GM19372 (cell line): ENCODE measurements at regions not wholly inside any gene's neighbourhood (a gene's known extent, or its start where the extent isn't known, plus 50 kb on each side); places are given as distances from the start of the nearest gene placed in this dataset.
"Not testable (repeated sequence)": the region's sequence is repeated elsewhere in the genome, so short reads cannot be mapped to it uniquely, and the experiment has no call there.

Experiments
- ATAC-seq: cut with Tn5 transposase; IDR thresholded peaks from one replicate; pipeline ENCODE4 v1.9.1; 2021; ENCODE audit warnings: mild to moderate bottlenecking, low read depth, moderate library complexity; ENCODE audit not compliant: unreplicated experiment

DNA sequence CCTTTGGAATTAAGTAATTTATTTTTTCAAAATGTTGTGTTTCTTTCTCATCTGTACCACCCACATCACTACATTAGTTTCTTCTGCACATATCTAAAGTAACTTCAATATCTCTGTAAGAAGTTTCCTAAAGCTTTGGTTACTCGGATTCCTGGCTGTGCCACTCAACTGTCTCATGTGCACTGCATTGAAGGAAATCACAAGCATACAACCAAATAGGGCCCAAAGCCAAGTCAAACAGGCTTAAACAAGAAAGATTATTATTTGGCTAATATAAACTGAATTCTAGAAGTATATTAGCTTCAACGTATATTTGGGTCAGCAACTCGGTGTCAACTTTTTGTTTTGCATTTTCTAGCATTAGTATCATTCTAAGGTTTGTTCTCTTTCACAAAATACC is 1647.6 kb upstream of the SPRY2 start:
- ATAC-seq, result no peak

DNA sequence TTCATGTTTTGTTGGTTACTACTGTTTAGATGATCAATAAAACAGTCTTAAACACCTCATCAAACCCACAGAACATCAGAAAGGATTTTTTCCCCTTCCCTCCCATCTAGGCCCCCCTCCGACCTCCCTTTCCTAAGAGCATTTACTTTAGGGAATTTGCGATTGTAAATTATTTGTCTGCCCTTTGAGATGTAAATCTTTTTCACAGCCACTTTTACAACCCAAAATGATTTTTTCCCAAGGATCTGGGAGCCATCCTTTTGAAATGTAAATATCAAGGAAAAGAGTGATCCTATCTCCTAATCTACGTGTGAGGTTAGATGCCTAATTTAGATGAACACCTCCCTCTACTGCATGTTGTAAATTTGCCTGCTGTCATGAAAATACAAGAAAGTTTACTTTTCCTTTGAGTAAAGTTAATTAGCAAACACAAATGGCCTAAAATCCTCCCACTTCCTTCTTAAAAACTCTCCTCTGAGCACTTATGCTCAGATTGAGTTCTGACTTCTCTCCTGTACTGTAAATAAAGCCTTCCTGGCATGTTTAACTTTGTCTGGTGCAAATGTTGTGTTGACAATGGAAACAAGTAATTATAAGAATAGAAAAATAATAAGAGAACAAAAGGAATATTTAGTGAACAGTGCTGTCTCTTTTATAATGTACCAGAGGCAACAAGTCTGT is 1646.9 kb upstream of the SPRY2 start:
- ATAC-seq, result no peak

DNA sequence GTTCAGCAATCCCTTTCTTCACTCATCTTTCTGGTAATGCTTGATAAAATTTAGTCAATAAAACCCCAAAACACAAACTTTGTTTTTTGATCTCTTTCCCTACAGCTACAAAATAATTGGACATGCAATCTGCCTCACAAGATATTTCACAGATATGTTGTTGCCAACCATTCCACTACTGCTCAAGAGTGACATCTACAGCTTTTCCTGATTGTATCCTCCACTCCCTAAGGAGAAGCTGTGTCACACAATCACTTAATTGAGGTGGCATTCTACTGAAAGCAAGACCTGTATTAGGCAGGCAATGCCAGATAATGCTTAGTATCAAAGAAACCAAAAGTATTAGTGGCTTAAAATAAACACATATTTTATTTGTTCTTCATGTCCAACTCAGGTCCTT is 1646.2 kb upstream of the SPRY2 start:
- ATAC-seq, result no peak

DNA sequence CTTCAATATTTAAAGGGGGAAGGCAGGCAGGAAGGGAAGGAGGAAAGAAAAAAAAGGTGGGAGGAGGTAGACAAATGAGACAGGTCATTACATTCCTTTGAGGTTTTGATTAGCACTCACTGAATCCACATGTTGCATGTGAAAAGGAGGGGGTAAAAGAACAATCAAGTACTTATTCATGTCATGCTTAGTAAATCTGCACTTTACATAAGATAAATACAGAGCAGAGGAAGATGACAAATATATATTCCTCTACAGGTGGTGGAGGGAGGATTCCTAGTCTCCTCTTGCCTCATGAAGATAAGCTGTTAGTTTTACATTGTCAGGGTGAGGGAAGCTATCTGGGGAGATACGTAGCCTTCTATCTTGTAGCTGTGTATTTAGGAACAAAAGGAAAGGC is 1645.4 kb upstream of the SPRY2 start:
- no peak for ATAC-seq

DNA sequence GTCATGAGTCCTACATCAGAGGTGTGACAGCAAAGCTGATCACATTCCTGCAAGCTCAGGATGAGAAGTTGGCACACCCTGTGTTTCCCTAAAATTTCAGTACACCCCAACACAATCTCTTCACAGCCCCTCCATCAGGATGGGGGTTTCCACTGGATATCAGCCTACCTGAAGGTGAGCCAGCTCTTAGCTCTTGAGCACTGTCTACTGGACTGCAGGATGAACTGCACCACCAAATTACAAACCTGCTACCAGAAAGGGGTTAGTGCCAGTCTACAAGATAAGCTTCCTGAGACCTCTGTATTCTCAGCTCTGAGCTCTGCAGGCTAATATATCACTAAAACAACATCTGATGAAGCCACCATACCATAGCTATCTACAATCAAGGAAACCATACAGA is 1616.2 kb upstream of the SPRY2 start:
- no peak for ATAC-seq

DNA sequence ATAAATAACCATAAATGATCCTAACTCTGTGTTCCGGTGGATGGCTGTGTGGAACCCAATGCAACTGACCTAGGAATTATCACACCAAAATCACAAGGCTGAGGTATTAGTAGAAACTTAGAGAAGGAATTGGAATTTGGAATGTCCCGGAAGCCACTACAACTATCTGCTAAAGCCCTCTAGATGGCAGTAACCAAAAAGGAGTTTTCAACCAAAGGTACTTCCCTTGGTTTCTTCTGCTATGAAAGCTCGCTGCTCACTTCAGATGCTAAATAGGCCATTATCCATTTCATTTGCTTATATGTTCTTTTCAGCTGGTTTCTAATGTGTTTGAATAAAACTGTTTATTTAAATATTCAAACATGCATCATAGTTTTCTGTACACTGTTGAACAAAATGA is 1589.1 kb upstream of the SPRY2 start:
- ATAC-seq, result no peak

DNA sequence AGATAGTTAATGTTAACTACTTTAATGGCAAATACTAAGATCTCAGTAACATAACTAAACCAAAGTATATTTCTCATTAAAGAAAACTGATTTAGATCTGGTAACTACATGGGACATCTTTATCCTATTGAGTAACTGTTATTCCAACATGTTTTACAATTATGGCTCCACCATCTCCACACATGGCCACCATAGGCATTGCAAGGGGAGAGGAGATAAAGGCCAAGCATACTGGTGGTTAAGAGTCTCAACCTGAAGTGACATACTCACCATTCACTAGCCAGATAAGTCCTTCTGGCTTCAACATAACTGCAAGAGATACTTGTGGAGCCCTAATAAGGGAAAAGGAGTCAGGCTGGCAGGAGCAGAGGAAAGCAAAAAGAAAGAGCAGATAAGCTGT is 1586.4 kb upstream of the SPRY2 start:
- ATAC-seq, result no peak

DNA sequence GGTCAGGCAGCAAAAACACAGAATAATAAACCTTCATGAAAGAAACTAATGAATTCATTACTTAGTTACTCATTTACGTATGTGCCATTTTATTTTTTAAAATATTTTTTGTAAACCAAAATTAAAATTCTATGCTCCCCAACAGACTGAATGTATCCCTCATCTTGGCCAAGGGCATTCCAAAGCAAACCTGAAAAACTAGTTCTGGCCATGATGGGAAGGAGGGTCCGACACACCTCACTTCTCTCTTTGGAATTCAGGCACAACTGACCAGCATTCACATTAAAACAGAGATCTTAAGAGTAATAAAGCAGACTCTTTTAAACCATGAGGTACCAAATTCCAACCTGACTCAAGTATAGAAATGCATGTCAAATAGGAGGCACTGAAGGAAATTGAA is 1576.9 kb upstream of the SPRY2 start:
- ATAC-seq, result no peak

DNA sequence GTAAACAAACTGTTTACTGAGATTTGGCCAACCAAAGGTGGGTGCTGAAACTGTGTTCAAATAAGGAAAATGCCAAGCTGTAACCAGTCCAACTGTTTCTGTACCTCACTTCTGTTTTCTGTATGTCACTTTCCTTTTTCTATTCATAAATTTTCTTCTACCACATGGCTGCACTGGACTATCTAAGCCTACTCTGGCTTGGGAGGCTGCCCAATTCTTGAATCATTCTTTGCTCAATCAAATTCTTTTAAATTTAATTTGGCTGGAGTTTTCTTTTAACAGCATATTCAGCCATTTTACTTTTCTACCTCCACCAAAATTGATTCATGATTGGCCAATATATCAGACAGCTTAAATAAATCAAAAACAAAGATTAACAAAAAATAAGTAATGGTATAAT is 1575.5 kb upstream of the SPRY2 start:
- ATAC-seq, result no peak

DNA sequence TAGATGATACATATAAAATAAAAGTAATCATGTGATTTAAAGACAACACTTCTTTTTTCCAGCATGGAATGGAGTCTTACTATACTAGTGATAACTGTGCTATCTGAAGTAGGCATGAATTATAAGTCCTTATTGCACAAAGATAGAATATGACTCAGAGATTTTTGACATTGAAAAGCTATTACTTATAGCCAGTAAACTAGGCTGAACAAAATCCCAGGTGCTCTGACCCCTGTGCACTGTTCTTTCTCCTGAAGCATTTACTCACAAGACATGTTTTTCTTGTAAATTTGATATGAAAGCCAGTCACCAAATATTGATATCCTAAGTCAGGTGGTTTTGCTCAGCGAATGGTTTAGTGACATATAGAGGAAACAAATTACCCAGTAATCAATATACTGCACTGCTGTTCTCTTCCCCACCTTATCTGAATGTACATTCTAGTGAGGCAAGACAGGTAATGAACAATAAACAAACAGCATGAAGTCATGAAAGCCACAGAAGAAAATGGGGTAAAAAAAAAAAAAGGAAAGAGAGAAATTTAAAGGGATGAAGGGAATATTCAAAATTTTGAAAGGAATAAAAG is 1567.0 kb upstream of the SPRY2 start:
- no peak for ATAC-seq

DNA sequence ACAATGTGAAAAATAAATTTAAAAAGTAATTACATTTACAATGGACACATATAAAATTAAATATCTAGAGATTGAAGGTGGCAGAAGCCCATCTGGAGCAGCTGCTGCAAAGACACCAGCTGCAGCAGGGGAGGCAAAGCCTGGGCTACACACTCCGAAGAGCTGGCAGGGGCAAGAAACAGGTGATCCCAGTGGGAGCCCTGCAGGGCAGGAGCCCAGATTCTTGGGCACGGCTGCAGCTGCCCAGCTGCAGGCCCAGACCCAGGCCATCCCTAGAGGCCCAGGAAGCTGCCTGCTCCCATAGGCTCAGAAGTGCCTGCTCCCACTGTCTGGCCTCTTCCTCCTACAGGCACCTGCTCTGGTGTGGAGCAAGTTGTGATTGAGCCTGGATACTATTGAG is 1547.9 kb upstream of the SPRY2 start:
- no peak for ATAC-seq

DNA sequence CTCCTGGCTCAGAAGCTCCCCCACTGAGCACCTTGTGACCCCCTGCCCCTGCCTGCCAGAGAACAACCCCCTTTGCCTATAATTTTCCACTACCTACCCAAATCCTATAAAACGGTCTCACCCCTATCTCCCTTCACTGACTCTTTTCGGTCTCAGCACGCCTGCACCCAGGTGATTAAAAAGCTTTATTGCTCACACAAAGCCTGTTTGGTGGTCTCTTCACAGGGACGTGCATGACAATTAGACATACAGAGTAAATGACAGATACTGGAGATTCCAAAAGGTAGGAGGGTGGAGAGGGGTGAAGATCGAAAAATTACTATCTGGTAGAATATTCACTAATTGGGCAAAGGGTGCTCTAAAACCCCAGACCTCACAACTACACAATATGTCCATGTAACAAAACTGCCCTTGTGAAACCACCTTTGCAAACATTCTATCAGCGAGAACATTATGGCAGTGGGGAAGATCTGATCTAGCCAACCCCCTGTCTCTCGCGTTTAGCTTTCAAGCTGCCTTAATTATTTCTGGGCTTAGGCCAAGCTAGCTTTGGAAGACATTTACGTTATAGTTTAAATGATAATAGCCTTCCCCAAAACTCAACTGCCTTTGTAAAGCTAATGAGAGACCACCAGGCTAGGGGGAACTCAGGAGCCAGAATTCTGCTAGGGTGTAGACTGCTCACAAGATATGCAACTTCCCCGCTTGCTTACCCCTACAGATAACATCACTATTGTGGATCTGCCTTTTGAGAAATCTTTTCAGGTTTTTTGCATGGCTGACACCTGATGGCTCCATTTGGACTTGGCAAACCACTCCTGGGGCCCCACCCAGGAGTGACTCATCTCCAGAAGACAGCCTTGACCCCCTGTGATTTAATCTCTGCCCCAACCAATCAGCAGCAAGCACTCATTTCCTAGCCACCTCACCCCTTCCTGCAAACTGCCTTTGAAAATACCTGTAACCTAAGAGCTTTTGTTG is 1534.0 kb upstream of the SPRY2 start:
- ATAC-seq, result no peak

DNA sequence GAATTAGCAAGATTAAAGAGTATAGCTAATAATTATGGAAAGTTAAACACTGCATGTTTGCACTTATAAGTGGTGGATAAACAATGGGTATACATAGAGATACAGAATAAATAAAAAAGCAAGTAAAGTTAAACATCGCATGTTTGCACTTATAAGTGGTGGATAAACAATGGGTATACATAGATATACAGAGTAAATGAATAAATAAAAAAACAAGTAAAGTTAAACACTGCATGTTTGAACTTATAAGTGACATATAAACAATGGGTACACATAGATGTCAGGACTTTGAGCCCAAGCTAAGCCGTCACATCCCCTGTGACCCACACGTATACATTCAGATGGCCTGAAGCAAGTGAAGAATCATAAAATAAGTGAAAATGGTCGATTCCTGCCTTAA is 1533.3 kb upstream of the SPRY2 start:
- ATAC-seq, result no peak

DNA sequence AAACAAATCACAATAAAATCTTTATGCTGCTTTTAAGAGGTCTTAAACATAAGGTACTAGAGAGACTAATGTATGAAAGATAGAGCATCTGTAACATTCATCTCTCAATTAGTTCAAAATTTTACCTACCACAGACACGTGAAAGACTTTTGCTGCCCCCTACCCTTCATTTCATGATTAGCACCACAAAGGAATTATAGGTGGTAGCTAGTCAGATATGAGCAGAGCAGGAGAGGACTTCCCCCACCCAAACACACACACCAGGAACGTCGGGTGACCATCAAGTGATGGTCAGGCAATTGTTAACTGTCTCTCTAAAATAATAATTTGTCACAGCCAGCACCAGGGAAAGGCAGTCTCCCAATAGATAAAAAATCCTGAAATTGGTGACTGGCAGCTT is 1531.7 kb upstream of the SPRY2 start:
- no peak for ATAC-seq

DNA sequence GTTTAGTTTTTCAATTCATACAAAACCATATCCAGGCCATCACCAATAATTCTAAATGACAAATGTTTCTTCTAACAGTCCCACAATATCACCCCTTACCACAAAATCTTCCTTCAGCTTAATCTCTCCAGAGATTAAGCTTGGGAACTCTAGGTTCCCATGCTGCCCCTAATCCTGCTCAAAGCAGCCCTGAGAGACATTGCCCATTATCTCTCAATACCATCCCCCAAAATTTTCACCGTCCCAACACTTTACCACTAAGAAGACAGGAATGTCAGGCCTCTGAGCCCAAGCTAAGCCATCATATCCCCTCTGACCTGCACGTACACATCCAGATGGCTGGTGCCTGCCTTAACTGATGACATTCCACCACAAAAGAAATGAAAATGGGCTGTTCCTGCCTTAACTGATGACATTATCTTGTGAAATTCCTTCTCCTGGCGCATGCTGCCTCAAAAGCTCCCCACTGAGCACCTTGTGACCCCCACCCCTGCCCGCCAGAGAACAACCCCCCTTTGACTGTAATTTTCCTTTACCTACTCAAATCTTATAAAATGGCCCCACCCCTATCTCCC is 1530.9 kb upstream of the SPRY2 start:
- not testable (repeated sequence) for ATAC-seq

DNA sequence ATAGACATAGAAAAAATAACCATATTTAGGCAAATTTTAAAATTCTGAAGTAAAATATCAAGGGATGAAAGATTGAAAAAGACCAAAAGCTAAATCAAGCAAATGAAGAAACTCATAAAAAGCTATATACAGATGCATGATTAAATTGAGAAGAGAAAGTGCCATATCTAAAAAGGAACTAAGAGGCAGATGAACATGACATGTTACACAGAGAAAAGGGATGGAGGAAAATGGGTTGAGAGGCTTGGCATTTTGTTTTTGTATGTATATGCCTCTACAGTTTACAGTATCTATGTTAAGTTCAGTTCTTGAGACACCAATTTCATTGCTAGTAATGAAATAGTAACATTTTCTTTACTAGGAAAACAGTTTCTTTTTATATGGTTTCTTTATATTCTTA is 1507.4 kb upstream of the SPRY2 start:
- no peak for ATAC-seq

DNA sequence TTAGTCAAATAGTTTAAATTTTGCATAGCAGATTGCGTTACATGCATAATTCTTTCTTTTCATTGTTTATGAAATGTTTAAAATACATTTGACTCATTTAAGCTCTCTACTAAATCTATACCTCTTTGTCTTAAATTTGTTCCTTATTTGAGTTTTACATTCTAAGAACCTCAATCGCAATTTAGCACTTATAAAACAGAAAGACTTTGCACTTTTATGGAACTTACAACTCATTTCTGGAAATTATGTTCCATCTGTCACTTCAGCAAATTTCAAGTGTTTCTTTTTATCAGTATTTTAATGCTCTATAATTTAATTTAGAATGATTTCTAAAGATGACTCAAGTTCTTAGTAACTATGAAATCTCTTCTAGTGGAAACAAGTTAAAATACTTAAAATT is 1505.8 kb upstream of the SPRY2 start:
- no peak for ATAC-seq

DNA sequence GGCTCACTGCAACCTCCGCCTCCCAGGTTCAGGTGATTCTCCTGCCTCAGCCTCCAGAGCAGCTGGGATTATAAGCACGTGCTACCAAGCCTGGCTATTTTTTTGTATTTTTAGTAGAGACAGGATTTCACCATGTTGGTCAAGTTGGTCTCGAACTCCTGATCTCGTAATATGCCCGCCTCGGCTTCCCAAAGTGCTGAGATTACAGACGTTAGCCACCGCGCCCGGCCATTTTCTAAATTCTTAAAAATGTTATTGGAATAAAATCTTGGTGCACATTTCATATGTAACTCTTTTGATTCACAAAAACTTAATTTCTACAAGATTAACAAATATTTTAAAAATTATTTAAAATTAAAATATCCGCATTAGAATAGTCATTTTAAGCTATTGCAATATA is 1480.3 kb upstream of the SPRY2 start:
- ATAC-seq, result no peak

DNA sequence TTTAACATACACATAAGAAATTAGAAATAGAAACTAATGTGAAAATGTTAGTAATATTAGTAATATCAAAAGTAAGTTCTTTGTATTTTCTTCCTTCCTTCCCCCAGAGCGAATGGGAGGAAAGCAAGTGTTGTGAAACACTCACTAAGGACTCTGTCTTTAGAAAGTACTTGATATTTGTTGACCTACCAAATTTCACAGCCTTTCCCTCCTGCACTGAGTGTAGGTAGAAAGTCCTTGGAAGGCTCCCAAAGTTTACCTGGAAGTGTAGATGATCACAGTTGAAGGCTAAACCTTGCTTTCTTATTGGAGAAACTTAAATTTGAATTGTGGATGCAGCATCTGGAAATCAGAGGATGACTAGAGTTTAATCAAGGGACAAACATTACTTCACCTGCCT is 1459.5 kb upstream of the SPRY2 start:
- no peak for ATAC-seq

DNA sequence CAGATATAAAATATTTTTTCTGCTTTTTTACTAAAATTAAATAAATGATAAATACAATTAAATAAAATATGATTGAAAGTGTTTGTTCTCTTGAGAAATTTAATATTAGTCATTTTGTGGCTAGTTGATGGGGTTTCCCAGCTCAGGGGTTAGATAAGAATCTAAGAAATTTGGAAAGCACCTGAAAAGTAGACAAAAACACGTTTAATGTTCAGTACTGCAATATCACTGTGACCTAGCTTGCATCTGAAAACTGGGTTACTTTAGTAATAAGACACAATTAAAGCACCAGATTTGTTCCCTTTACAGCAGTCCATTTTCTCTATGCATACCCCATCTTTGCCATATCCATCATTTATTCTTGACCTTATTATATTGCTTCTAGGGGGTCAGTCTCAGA is 1454.8 kb upstream of the SPRY2 start:
- ATAC-seq, result no peak

DNA sequence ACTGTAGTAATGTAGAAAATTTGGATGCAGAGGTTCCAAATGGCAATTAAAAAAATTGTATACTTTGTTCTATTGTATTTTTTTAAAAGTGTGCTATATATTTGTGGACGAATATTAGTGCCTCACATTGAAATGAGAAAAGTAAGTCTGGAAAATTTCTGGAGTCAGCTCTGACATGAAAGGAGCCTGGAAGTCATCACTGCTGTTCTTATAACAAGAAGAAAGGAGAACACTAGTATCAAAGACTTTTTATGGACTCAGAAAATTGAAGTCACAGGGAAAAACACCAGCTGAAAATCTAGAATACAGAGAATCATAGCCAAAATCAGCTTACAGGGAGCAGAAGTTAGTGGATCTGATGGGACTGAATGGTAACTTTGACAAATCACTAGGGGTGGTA is 1450.7 kb upstream of the SPRY2 start:
- no peak for ATAC-seq
